Heart right ventricle (tissue), 16 donors: ENCODE measurements at regions not wholly inside any gene's neighbourhood (a gene's known extent, or its start where the extent isn't known, plus 50 kb on each side); places are given as distances from the start of the nearest gene placed in this dataset.

ENCODE experiments used
- ATAC-seq, 8 donors: fragments of 200-7000 bp; cut with Tn5 transposase; one replicate each; pipeline ENCODE4 v1.9.1; 2020; ENCODE audit warnings: mild to moderate bottlenecking in 8 of 8, moderate library complexity in 8 of 8, moderate number of reproducible peaks in 1 of 8
- DNase-seq, 2 donors: peaks; one replicate each; pipeline ENCODE4 v3.0.0-alpha.2; 2020
- H3K27ac ChIP-seq, 10 donors: fragments of 200-600 bp; sonication (generic) in 2 of 10; one replicate each; pipeline versions ENCODE4 v1.5.0 to v1.8.0; 2020 to 2022; ENCODE audit warnings: mild to moderate bottlenecking in 3 of 10
- H3K27me3 ChIP-seq, 7 donors: fragments of 200-600 bp; one replicate each; pipeline ENCODE4 v1.8.0; 2021 to 2022; ENCODE audit warnings: mild to moderate bottlenecking in 2 of 7
- H3K36me3 ChIP-seq, 9 donors: fragments of 200-600 bp; sonication (generic) in 1 of 9; one replicate each; pipeline versions ENCODE4 v1.5.0 to v1.8.0; 2020 to 2022; ENCODE audit warnings: mild to moderate bottlenecking in 2 of 9
- H3K4me1 ChIP-seq, 9 donors: fragments of 200-600 bp; sonication (generic) in 1 of 9; one replicate each; pipeline versions ENCODE4 v1.5.0 to v1.8.0; 2020 to 2022; ENCODE audit warnings: mild to moderate bottlenecking in 4 of 9
- H3K4me3 ChIP-seq, 10 donors: fragments of 200-600 bp; sonication (generic) in 2 of 10; one replicate each; pipeline versions ENCODE4 v1.5.0 to v1.8.0; 2020 to 2022; ENCODE audit warnings: mild to moderate bottlenecking in 7 of 10, moderate library complexity in 2 of 10
- H3K9me3 ChIP-seq, 11 donors: fragments of 200-600 bp in 10 of 11; sonication (generic) in 2 of 11; one replicate each; pipeline versions ENCODE4 v1.5.0 to v1.8.0; 2013 to 2022; ENCODE audit warnings: mild to moderate bottlenecking in 2 of 11, control low read depth in 1 of 11, moderate library complexity in 1 of 11
- WGBS, 2 donors: extraction: QIAGEN DNeasy Blood & Tissue Kit; methylation state at CpG; one replicate each; pipeline ENCODE4 v1.1.7; 2013; ENCODE audit warnings: inconsistent platforms in 1 of 2; 5-methylcytosine and 5-hydroxymethylcytosine counted together
- intact Hi-C, 10 donors: fragments of 100-400 bp; cut with DNase I; formaldehyde crosslinking; loops; one replicate each; pipeline versions ENCODE4 v1.11.1 to v1.14.2; 2022
- TF ChIP-seq, protein P1 (sequence below), 9 donors: fragments of 200-600 bp; sonication (generic) in 2 of 9; IDR thresholded peaks; one replicate each; pipeline versions ENCODE4 v1.5.0 to v1.8.0; 2021 to 2022; ENCODE audit warnings: antibody characterized with exemption in 9 of 9, mild to moderate bottlenecking in 5 of 9, moderate library complexity in 1 of 9
- donor health status: Arrhythmogenic right ventricular cardiomyopathy.
- donor health status: ischemic (EF 13 %, LVEDD 7.1; RV severe dilation, severe dysfunction).
- donor health status: healthy with polysubstance abuse.
- donor health status: DM: no; HTN: yes; CAD: no.
- donor health status: DM: no; HTN: no; CAD: no.
- donor health status: ischemic (EF 25% LVEDD 6.9; RV normal size, moderate dysfunction).
- donor health status: ischemic (EF 25% LVEDD 5.7; RV mildly dilated, moderate dysfunction).
- donor health status: healthy.
- donor health status: DM: yes; HTN: yes; CAD: no.
- donor health status: Ischemic cardiomyopathy.
- donor health status: ischemic (EF 35%, LVEDD 5.7; RV mildly dilated, moderate dysfunction).
- donor health status: nonischemic (EF 11% LVEDD 7.7; RV severe dilation, severe dysfunction).
- donor health status: DM: yes; HTN: yes; CAD: no.
- donor health status: PGD.
- donor health status: ischemic (EF 29% LVEDD 5.4; RV normal size, mild dysfunction).
- donor health status: nonischemic (EF 23%, LVEDD 6.1; RV moderate dilation, normal function).

DNA sequence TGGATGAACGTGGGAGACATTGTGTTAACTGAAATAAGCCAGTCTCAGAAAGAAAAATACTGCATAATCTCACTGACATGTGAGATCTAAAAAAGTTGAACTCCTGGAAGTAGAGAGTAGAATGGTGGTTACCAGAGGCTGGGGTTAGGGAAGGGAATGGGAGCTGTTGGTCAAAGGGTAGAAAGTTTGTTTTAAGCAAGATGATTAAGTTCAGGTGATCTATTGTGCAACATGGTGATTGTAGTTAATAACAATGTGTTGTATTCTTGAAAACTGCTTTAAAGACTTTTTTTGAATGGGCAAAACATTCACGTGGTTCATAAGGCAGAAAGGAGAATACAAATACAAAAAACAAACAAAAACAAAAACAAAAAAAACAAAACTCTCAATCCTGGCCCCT lies 460.4 kb upstream of the TBX3 start:
- Histone ChIP-seq H3K4me3 (no peak overlapping the region), H3K27me3 (no peaks in the 10 kb centered on the region), H3K4me1 (peaks cover 0 to 10% (median 0%) of the 10 kb centered on the region in 9 donors), H3K27ac (no peak overlapping the region), H3K9me3 (peaks cover 0 to 18% (median 0%) of the 10 kb centered on the region in 11 donors), H3K36me3 (no peaks in the 10 kb centered on the region)
- TF ChIP-seq, protein P1, sequence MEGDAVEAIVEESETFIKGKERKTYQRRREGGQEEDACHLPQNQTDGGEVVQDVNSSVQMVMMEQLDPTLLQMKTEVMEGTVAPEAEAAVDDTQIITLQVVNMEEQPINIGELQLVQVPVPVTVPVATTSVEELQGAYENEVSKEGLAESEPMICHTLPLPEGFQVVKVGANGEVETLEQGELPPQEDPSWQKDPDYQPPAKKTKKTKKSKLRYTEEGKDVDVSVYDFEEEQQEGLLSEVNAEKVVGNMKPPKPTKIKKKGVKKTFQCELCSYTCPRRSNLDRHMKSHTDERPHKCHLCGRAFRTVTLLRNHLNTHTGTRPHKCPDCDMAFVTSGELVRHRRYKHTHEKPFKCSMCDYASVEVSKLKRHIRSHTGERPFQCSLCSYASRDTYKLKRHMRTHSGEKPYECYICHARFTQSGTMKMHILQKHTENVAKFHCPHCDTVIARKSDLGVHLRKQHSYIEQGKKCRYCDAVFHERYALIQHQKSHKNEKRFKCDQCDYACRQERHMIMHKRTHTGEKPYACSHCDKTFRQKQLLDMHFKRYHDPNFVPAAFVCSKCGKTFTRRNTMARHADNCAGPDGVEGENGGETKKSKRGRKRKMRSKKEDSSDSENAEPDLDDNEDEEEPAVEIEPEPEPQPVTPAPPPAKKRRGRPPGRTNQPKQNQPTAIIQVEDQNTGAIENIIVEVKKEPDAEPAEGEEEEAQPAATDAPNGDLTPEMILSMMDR (IDR thresholded peaks at IDR 0.05) = no peak
- intact Hi-C loops = no loop called here
- DNase-seq (no peak), ATAC-seq (no peak)
- WGBS, 2 donors = 67 to 72% methylated on average over 2 of the region's 2 CpGs

DNA sequence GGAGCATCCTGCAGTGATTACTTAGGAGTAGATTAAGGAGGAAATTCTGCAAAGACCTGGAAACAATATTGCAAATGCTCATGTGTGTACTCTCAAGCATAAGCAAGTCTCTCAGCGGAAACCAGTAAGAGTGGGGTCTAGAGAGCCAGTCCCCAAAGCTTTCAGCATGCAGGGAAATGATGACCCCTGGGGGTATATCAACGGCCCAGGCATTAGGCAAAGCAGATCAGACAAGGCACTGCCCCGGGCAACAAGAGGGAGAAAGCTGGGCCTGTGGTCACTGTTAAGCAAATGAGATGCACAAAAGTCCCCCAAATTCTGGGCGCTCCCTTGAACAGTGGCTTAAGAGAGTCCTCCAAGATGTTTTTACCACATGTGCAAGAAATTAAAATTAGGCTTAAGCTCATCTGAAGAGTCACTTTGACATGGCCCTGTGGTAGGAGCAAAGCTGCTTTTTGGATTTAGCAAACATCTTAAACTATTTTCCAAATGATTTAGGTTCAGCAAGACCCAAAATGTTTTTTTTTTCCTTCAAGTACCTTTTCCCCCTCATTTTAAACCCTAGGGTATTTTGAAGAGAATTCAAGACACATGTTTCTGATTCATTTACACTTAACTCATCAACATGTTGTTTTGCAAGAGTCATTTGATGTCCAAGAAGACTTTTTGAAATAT lies 457.1 kb upstream of the TBX3 start:
- no peak for DNase-seq
- H3K4me1 ChIP-seq = peaks cover 0 to 4% (median 0%) of the 10 kb centered on the region in 9 donors
- intact Hi-C loops = no loop called here
- ATAC-seq = no peak
- H3K4me3 ChIP-seq = no peak overlapping the region
- TF ChIP-seq, protein P1 (IDR thresholded peaks at IDR 0.05) = no peak
- no peaks in the 10 kb centered on the region for H3K36me3 ChIP-seq
- WGBS, 2 donors = 72 to 79% methylated on average over 4 of the region's 4 CpGs
- H3K27ac ChIP-seq = no peak overlapping the region
- H3K9me3 ChIP-seq = peaks cover 0 to 12% (median 0%) of the 10 kb centered on the region in 11 donors
- H3K27me3 ChIP-seq = no peaks in the 10 kb centered on the region

DNA sequence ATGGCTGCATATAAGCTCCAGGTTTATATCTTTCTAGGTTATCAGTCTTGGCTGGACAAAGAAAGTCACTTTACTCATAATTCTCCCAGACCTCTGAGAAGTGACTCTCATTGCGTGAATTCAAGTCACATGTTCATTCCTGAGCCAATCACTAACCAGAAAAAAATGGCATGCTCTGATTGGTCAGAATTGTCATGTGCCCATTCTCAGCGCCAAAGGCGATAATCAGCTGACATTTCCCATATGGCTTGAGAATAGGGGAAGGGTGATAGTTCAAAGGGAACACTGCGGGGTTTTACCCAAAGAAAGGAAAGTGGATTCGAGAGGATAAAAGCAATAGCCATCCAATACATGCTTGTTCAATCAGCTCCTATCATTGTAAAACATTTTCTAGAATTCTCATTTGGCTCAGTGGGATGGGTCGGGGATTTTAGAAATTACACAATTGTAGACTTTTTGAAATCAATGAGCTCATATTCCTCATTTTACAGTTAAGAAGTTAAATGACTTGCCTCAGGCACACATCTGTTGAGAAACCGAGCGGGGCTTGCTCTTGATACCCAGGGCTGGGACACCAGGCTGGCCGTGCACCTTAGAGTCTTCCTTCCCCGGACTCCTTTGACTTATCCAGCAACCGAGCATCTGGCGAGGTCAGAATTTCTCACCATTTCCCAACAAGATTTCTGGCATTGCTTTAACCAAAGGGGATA lies 454.0 kb upstream of the TBX3 start:
- intact Hi-C loops = no loop called here
- Histone ChIP-seq H3K36me3 (no peaks in the 10 kb centered on the region), H3K27ac (no peak overlapping the region), H3K4me3 (no peak overlapping the region), H3K4me1 (peaks cover 0 to 13% (median 0%) of the 10 kb centered on the region in 9 donors), H3K27me3 (no peaks in the 10 kb centered on the region), H3K9me3 (peaks cover 0 to 9% (median 0%) of the 10 kb centered on the region in 11 donors)
- ATAC-seq (no peak), DNase-seq (no peak)
- WGBS, 2 donors = 85 to 93% methylated on average over 12 of the region's 12 CpGs
- TF ChIP-seq, protein P1 (IDR thresholded peaks at IDR 0.05) = no peak

DNA sequence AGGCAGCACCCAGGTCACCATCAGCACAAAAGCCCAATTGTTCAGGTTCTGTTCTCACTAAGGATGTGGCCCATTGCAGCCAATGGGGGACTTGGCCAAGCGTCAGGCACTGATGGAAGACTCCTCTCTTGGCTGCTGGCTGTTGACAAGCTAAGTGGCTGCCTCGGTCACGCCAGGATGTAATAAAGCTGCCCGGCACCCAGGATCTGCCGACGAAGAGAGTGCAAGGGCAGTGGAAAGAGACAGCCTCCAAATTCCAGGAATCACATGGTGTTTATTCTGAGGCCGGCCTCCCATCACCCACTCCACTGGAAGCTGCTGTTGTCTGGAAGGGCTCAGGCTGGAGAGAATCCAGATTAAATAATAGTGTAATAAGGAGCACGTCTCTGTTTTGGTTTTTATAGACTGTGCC lies 451.8 kb upstream of the TBX3 start:
- TF ChIP-seq, protein P1 (IDR thresholded peaks at IDR 0.05) = no peak
- Histone ChIP-seq H3K4me3 (no peak overlapping the region), H3K9me3 (peaks cover 0 to 5% (median 0%) of the 10 kb centered on the region in 11 donors), H3K27ac (peak overlapping the region in 3 of 10 donors; percentile 5 to 23 (median 15)), H3K36me3 (no peaks in the 10 kb centered on the region), H3K4me1 (peaks cover 0 to 13% (median 0%) of the 10 kb centered on the region in 9 donors), H3K27me3 (no peaks in the 10 kb centered on the region)
- ATAC-seq (peak; percentile 85 to 98 (median 93)), DNase-seq (peak; percentile 70 to 74)
- 13 to 26% methylated on average over 8 of the region's 8 CpGs for WGBS, 2 donors
- intact Hi-C loops = no loop called here
